ENCODE measurements at regions not wholly inside any gene's neighbourhood (a gene's known extent, or its start where the extent isn't known, plus 50 kb on each side); places are given as distances from the start of the nearest gene placed in this dataset.

- TF ChIP-seq FOXP1 (CRISPR knock-in tag; IDR thresholded peaks at IDR 0.05; ENCODE audit: borderline replicate concordance) (no peak), IRF1 (CRISPR knock-in tag; IDR thresholded peaks at IDR 0.05) (no peak), ZNF512 (CRISPR knock-in tag; IDR thresholded peaks at IDR 0.05; ENCODE audit: borderline replicate concordance) (no peak), STAT6 (CRISPR knock-in tag; conservative IDR thresholded peaks at IDR 0.05; ENCODE audit: low read depth) (no peak), TCF7 (CRISPR knock-in tag; IDR thresholded peaks at IDR 0.05; ENCODE audit: low read depth) (no peak), MYBL2 (CRISPR knock-in tag; IDR thresholded peaks at IDR 0.05) (no peak), NR2C2 (CRISPR knock-in tag; IDR thresholded peaks at IDR 0.05) (no peak), ZNF396 (CRISPR knock-in tag; IDR thresholded peaks at IDR 0.05; ENCODE audit: borderline replicate concordance) (no peak), GABPB1 (CRISPR knock-in tag; IDR thresholded peaks at IDR 0.05) (no peak), ZBTB21 (CRISPR knock-in tag; IDR thresholded peaks at IDR 0.05; ENCODE audit: borderline replicate concordance) (no peak), ETV6 (CRISPR knock-in tag; IDR thresholded peaks at IDR 0.05) (no peak)
These were observed 144.6 kb upstream of the SETBP1 start (continued) for GRCh38 chr18:44536046-44536445.

GRCh38 chr18:44536619-44537018 is 144.1 kb upstream of the SETBP1 start:
- Mint-ChIP-seq H3K27me3 (ENCODE audit: low read depth) (no peaks in the 10 kb centered on the region), H3K27ac (no peak overlapping the region), H3K4me1 (no peaks in the 10 kb centered on the region), H3K4me3 (no peak overlapping the region), H3K9me3 (no peaks in the 10 kb centered on the region), H3K36me3 (no peaks in the 10 kb centered on the region)
- ChIA-PET POLR2A (no interaction called here), CTCF (no interaction called here)
- ATAC-seq (no peak), DNase-seq (ENCODE audit: low spot score) (no peak)
- TF ChIP-seq CREB1 (CRISPR knock-in tag; IDR thresholded peaks at IDR 0.05) = no peak
- TF ChIP-seq KAT7 (CRISPR knock-in tag; IDR thresholded peaks at IDR 0.05; ENCODE audit: borderline replicate concordance) = no peak
- TF ChIP-seq ATF1 (CRISPR knock-in tag; IDR thresholded peaks at IDR 0.05) = no peak
- TF ChIP-seq RORB (CRISPR knock-in tag; IDR thresholded peaks at IDR 0.05) = no peak
- TF ChIP-seq E2F4 (CRISPR knock-in tag; IDR thresholded peaks at IDR 0.05; ENCODE audit: borderline replicate concordance, low read depth) = no peak
- no peak for TF ChIP-seq IRF2 (CRISPR knock-in tag; IDR thresholded peaks at IDR 0.05; ENCODE audit: borderline replicate concordance, low read depth)
- no peak for TF ChIP-seq ARID4B (CRISPR knock-in tag; IDR thresholded peaks at IDR 0.05; ENCODE audit: borderline replicate concordance)
- TF ChIP-seq RELA (CRISPR knock-in tag; IDR thresholded peaks at IDR 0.05; ENCODE audit: borderline replicate concordance) = no peak
- no peak for TF ChIP-seq IRF1 (CRISPR knock-in tag; IDR thresholded peaks at IDR 0.05)
- TF ChIP-seq NR3C1 (CRISPR knock-in tag; conservative IDR thresholded peaks at IDR 0.05; ENCODE audit: low read depth) = no peak
- no peak for TF ChIP-seq FOXP1 (CRISPR knock-in tag; IDR thresholded peaks at IDR 0.05; ENCODE audit: borderline replicate concordance)
- TF ChIP-seq E2F1 (CRISPR knock-in tag; IDR thresholded peaks at IDR 0.05) = no peak
- TF ChIP-seq ZNF121 (CRISPR knock-in tag; IDR thresholded peaks at IDR 0.05) = no peak
- no peak for TF ChIP-seq GTF2I (CRISPR knock-in tag; conservative IDR thresholded peaks at IDR 0.05)
